H9 (cell line): ENCODE measurements at regions not wholly inside any gene's neighbourhood (a gene's known extent, or its start where the extent isn't known, plus 50 kb on each side); places are given as distances from the start of the nearest gene placed in this dataset.

ENCODE experiments used
- DNase-seq: peaks from one replicate; pipeline ENCODE4 v3.0.0-alpha.2; 2017
- H2AFZ ChIP-seq: one replicate; pipeline ENCODE4 v1.6.1; 2013; ENCODE audit warnings: mild to moderate bottlenecking, low read length, control low read depth, moderate library complexity
- H2AK5ac ChIP-seq: 2 replicates; pipeline ENCODE4 v1.6.1; 2013; ENCODE audit warnings: low read length, control low read depth, mixed read lengths; ENCODE audit not compliant: insufficient read length
- H2BK120ac ChIP-seq: one replicate; pipeline ENCODE4 v1.6.1; 2013; ENCODE audit warnings: low read depth, mild to moderate bottlenecking, low read length, control low read depth, inconsistent platforms; ENCODE audit not compliant: poor library complexity, severe bottlenecking
- H2BK12ac ChIP-seq: 2 replicates; pipeline ENCODE4 v1.6.1; 2013; ENCODE audit warnings: low read length, control low read depth, mixed read lengths, low read depth; ENCODE audit not compliant: insufficient read length
- H2BK15ac ChIP-seq: 2 replicates; pipeline ENCODE4 v1.6.1; 2013; ENCODE audit warnings: low read depth, low read length, control low read depth
- H2BK20ac ChIP-seq: one replicate; pipeline ENCODE4 v1.6.1; 2013; ENCODE audit warnings: low read depth, mild to moderate bottlenecking, low read length, control low read depth, inconsistent platforms; ENCODE audit not compliant: poor library complexity, severe bottlenecking
- H2BK5ac ChIP-seq: 2 replicates; pipeline ENCODE4 v1.6.1; 2013; ENCODE audit warnings: low read length, control low read depth, mixed read lengths; ENCODE audit not compliant: insufficient read length
- H3K14ac ChIP-seq: 2 replicates; pipeline ENCODE4 v1.6.1; 2013; ENCODE audit warnings: low read length, control low read depth; ENCODE audit not compliant: insufficient read depth
- H3K18ac ChIP-seq: 2 replicates; pipeline ENCODE4 v1.6.1; 2013; ENCODE audit warnings: low read depth, mild to moderate bottlenecking, mixed read lengths, low read length, control low read depth; ENCODE audit not compliant: insufficient read length
- H3K23ac ChIP-seq: 2 replicates; pipeline ENCODE4 v1.6.1; 2013; ENCODE audit warnings: low read length, control low read depth, mixed read lengths, low read depth; ENCODE audit not compliant: insufficient read length
- H3K23me2 ChIP-seq: 2 replicates; pipeline ENCODE4 v1.6.1; 2013; ENCODE audit warnings: low read depth, mild to moderate bottlenecking, mixed read lengths, low read length, control low read depth; ENCODE audit not compliant: insufficient read length, poor library complexity, severe bottlenecking
- H3K27ac ChIP-seq: 2 replicates; pipeline ENCODE4 v1.5.1; 2013; ENCODE audit warnings: low read length, control low read depth, mixed read lengths, low read depth; ENCODE audit not compliant: insufficient read length
- H3K27me3 ChIP-seq: 2 replicates; pipeline ENCODE4 v1.6.1; 2013; ENCODE audit warnings: low read length, control low read depth, inconsistent platforms; ENCODE audit not compliant: insufficient read depth
- H3K4ac ChIP-seq: 2 replicates; pipeline ENCODE4 v1.6.1; 2013; ENCODE audit warnings: low read depth, mild to moderate bottlenecking, control low read depth, inconsistent platforms, low read length, moderate library complexity
- H3K4me1 ChIP-seq: 2 replicates; pipeline ENCODE4 v1.6.1; 2013; ENCODE audit warnings: low read length, control low read depth, inconsistent platforms; ENCODE audit not compliant: insufficient read depth
- H3K4me2 ChIP-seq: 2 replicates; pipeline ENCODE4 v1.6.1; 2013; ENCODE audit warnings: low read length, control low read depth, mixed read lengths; ENCODE audit not compliant: insufficient read length, insufficient read depth
- H3K56ac ChIP-seq: 2 replicates; pipeline ENCODE4 v1.6.1; 2013; ENCODE audit warnings: low read depth, mild to moderate bottlenecking, mixed read lengths, low read length, control low read depth; ENCODE audit not compliant: insufficient read length
- H3K79me1 ChIP-seq: 2 replicates; pipeline ENCODE4 v1.6.1; 2013; ENCODE audit warnings: low read depth, mild to moderate bottlenecking, moderate library complexity, low read length, control low read depth, inconsistent platforms; ENCODE audit not compliant: insufficient read depth, poor library complexity, severe bottlenecking
- H3K79me2 ChIP-seq: 2 replicates; pipeline ENCODE4 v1.6.1; 2013; ENCODE audit warnings: low read length, control low read depth, inconsistent platforms; ENCODE audit not compliant: insufficient read depth
- H3K9ac ChIP-seq: 2 replicates; pipeline ENCODE4 v1.6.1; 2013; ENCODE audit warnings: low read length, control low read depth, mixed read lengths; ENCODE audit not compliant: insufficient read length; ENCODE audit errors: extremely low read depth
- H3K9me3 ChIP-seq: one replicate; pipeline ENCODE4 v1.6.1; 2013; ENCODE audit warnings: low read depth, low read length, inconsistent platforms; ENCODE audit not compliant: control insufficient read depth
- H3T11ph ChIP-seq: one replicate; pipeline ENCODE4 v1.6.1; 2013; ENCODE audit warnings: mild to moderate bottlenecking, low read length, control low read depth, inconsistent platforms
- H4K20me1 ChIP-seq: one replicate; pipeline ENCODE4 v1.6.1; 2013; ENCODE audit not compliant: control insufficient read depth, insufficient read length, insufficient read depth
- H4K5ac ChIP-seq: 2 replicates; pipeline ENCODE4 v1.6.1; 2013; ENCODE audit warnings: low read depth, mild to moderate bottlenecking, mixed read lengths, low read length, control low read depth; ENCODE audit not compliant: insufficient read length
- H4K8ac ChIP-seq: replicated peaks from 2 replicates; pipeline ENCODE4 v1.6.1; 2013; ENCODE audit warnings: low read length, control low read depth, mixed read lengths, low read depth; ENCODE audit not compliant: insufficient read length
- H4K91ac ChIP-seq: 2 replicates; pipeline ENCODE4 v1.6.1; 2013; ENCODE audit warnings: low read depth, mild to moderate bottlenecking, moderate library complexity, mixed read lengths, low read length, control low read depth; ENCODE audit not compliant: insufficient read length
- H3K27ac Mint-ChIP-seq, 3 experiments: 2 replicates in 2 of 3; 3 replicates in 1 of 3; pipeline ENCODE4 v1.8.0; 2020 to 2021; ENCODE audit warnings: mixed read lengths in 3 of 3, mild to moderate bottlenecking in 1 of 3, moderate library complexity in 1 of 3
- H3K27me3 Mint-ChIP-seq: 2 replicates; pipeline ENCODE4 v1.8.0; 2021; ENCODE audit warnings: low read depth, mild to moderate bottlenecking, moderate library complexity, mixed read lengths
- H3K36me3 Mint-ChIP-seq, 3 experiments: 2 replicates in 2 of 3; 3 replicates in 1 of 3; pipeline ENCODE4 v1.8.0; 2020 to 2021; ENCODE audit warnings: low read depth in 3 of 3, mixed read lengths in 3 of 3; ENCODE audit not compliant: insufficient read depth in 1 of 3
- H3K4me1 Mint-ChIP-seq, 2 experiments: 2 replicates each; pipeline ENCODE4 v1.8.0; 2020; ENCODE audit warnings: mixed read lengths in 2 of 2
- H3K4me3 Mint-ChIP-seq, 2 experiments: 2 replicates in 1 of 2; 3 replicates in 1 of 2; pipeline ENCODE4 v1.8.0; 2020 to 2021; ENCODE audit warnings: mild to moderate bottlenecking in 2 of 2, mixed read lengths in 2 of 2, moderate library complexity in 1 of 2
- H3K9me3 Mint-ChIP-seq, 2 experiments: 2 replicates in 1 of 2; 3 replicates in 1 of 2; pipeline ENCODE4 v1.8.0; 2020; ENCODE audit warnings: mild to moderate bottlenecking in 2 of 2, mixed read lengths in 2 of 2, moderate library complexity in 1 of 2
- CTCF ChIP-seq: fragments of 200-600 bp; sonication (generic); conservative IDR thresholded peaks from 3 replicates; pipeline ENCODE4 v1.8.0; 2021; ENCODE audit warnings: antibody characterized with exemption, mild to moderate bottlenecking
- WGBS: extraction: QIAGEN DNeasy Blood & Tissue Kit; methylation state at CpG from one replicate; pipeline ENCODE4 v1.1.7; 2013; ENCODE audit warnings: missing lambda C conversion rate, low lambda C conversion rate, mixed read lengths; ENCODE audit not compliant: insufficient read length; ENCODE audit errors: extremely low coverage; 5-methylcytosine and 5-hydroxymethylcytosine counted together

GRCh38 chr7:81606078-81606863 lies 163.6 kb downstream of the HGF start:
- Histone ChIP-seq H4K5ac (no peak overlapping the region), H3K79me1 (no peaks in the 10 kb centered on the region), H2AFZ (no peak overlapping the region), H4K8ac (no peak overlapping the region), H3K27ac (no peak overlapping the region), H2AK5ac (no peak overlapping the region), H3K9ac (no peak overlapping the region), H2BK20ac (no peak overlapping the region), H4K20me1 (no peaks in the 10 kb centered on the region), H2BK120ac (no peak overlapping the region), H3K9me3 (no peaks in the 10 kb centered on the region), H3T11ph (no peak overlapping the region), H2BK12ac (no peak overlapping the region), H4K91ac (no peak overlapping the region), H3K23ac (no peak overlapping the region), H3K18ac (no peak overlapping the region), H3K23me2 (no peaks in the 10 kb centered on the region), H3K14ac (no peak overlapping the region), H2BK15ac (no peak overlapping the region), H3K27me3 (no peaks in the 10 kb centered on the region), H2BK5ac (no peak overlapping the region), H3K4ac (no peak overlapping the region), H3K79me2 (no peaks in the 10 kb centered on the region), H3K56ac (no peak overlapping the region), H3K4me1 (no peaks in the 10 kb centered on the region), H3K4me2 (no peak overlapping the region)
- TF ChIP-seq CTCF = no peak
- Mint-ChIP-seq H3K4me1 (no peaks in the 10 kb centered on the region), H3K36me3 (no peaks in the 10 kb centered on the region), H3K27me3 (no peaks in the 10 kb centered on the region), H3K27ac (no peak overlapping the region), H3K9me3 (no peaks in the 10 kb centered on the region), H3K4me3 (no peak overlapping the region)
- no CpG with 5 or more reads among the region's 3 CpGs for WGBS
- DNase-seq = no peak
